H1 (cell line): ENCODE measurements at regions not wholly inside any gene's neighbourhood (a gene's known extent, or its start where the extent isn't known, plus 50 kb on each side); places are given as distances from the start of the nearest gene placed in this dataset.

Source experiments
- EP300 ChIP-seq, 2 experiments: IDR thresholded peaks; 1 replicate in 1 of 2; 2 replicates in 1 of 2; pipeline ENCODE4 v1.6.1; 2011 to 2012; ENCODE audit warnings: low read depth in 2 of 2, low read length in 2 of 2, mild to moderate bottlenecking in 2 of 2, borderline replicate concordance in 1 of 2, inconsistent platforms in 1 of 2, moderate library complexity in 1 of 2
- EZH2 ChIP-seq: fragments of 200-600 bp; sonication (generic); IDR thresholded peaks from 2 replicates; pipeline ENCODE4 v1.7.1; 2012; ENCODE audit warnings: low read depth, mild to moderate bottlenecking, moderate library complexity, low read length, inconsistent platforms; ENCODE audit not compliant: severe bottlenecking
- JUN ChIP-seq: IDR thresholded peaks from 2 replicates; pipeline ENCODE4 v1.6.1; 2011; ENCODE audit warnings: low read depth, mild to moderate bottlenecking, improper control_type of control experiment, low read length
- KDM1A ChIP-seq: fragments of 200-600, 300-600 bp; sonication (generic); IDR thresholded peaks from 2 replicates; pipeline ENCODE4 v1.7.1; 2016; ENCODE audit warnings: mild to moderate bottlenecking, low read length, borderline replicate concordance
- KDM5A ChIP-seq: fragments of 200-600 bp; IDR thresholded peaks from 2 replicates; pipeline ENCODE4 v1.7.1; 2012; ENCODE audit warnings: mild to moderate bottlenecking, low read length, inconsistent platforms, mixed read lengths
- POLR2AphosphoS5 ChIP-seq: IDR thresholded peaks from 2 replicates; pipeline ENCODE4 v1.6.1; 2011; ENCODE audit warnings: low read depth, low read length
- RAD21 ChIP-seq, 2 experiments: IDR thresholded peaks in 1 of 2; conservative IDR thresholded peaks in 1 of 2; 2 replicates each; pipeline ENCODE4 v1.6.1; 2011; ENCODE audit warnings: low read depth in 2 of 2, low read length in 2 of 2, improper control_type of control experiment in 1 of 2, inconsistent platforms in 1 of 2, mild to moderate bottlenecking in 1 of 2, moderate library complexity in 1 of 2
- RNF2 ChIP-seq: fragments of 200-900, 300-1000 bp; sonication (generic); IDR thresholded peaks from 2 replicates; pipeline ENCODE4 v1.7.1; 2016; ENCODE audit warnings: borderline replicate concordance, low read depth, mild to moderate bottlenecking, antibody characterized with exemption, low read length; ENCODE audit not compliant: poor library complexity, severe bottlenecking; ENCODE audit errors: missing control alignments
- USF2 ChIP-seq: IDR thresholded peaks from 2 replicates; pipeline ENCODE4 v1.6.1; 2011; ENCODE audit warnings: low read length, improper control_type of control experiment
- TF ChIP-seq, protein P1 (sequence below), 3 experiments: IDR thresholded peaks; 1 replicate in 2 of 3; 2 replicates in 1 of 3; pipeline versions ENCODE4 v1.5.1 to v1.6.1; 2011; ENCODE audit warnings: low read length in 3 of 3, mild to moderate bottlenecking in 3 of 3, inconsistent platforms in 2 of 3, low read depth in 1 of 3, moderate library complexity in 1 of 3; ENCODE audit not compliant: insufficient read depth in 1 of 3; ENCODE audit errors: control extremely low read depth in 1 of 3

DNA sequence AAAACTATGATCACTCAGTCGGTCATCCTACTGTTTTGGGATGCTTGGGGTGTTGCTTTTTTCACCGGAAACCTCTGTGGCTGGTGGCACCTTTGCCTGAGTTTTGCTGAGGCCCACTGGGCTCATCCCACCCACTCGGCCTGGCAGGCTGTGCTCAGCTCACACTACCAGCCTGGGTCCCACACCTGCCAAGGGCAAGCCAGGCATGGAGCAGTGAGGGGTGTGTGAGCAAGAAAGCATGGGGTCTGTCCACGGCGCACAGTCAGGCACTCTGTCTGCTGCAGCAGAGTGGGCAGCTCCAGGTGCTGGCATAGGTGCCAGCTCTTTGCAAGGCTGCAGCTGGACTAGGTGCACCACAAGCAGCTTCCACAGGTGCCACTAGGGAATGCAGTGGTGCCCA lies 91.7 kb downstream of the TBXT start:
- TF ChIP-seq USF2 (no peak), KDM1A (no peak), EZH2 (no peak), POLR2AphosphoS5 (no peak), KDM5A (no peak), RAD21 (IDR thresholded peaks at IDR 0.05 in 1 of 2, conservative IDR thresholded peaks at IDR 0.05 in 1 of 2; ENCODE audit: low read depth in 2 of 2, low read length in 2 of 2) (no peak), EP300 (IDR thresholded peaks at IDR 0.05; ENCODE audit: borderline replicate concordance in 1 of 2, low read depth in 2 of 2, low read length in 2 of 2) (no peak), RNF2 (no peak), JUN (no peak)
- TF ChIP-seq, protein P1, sequence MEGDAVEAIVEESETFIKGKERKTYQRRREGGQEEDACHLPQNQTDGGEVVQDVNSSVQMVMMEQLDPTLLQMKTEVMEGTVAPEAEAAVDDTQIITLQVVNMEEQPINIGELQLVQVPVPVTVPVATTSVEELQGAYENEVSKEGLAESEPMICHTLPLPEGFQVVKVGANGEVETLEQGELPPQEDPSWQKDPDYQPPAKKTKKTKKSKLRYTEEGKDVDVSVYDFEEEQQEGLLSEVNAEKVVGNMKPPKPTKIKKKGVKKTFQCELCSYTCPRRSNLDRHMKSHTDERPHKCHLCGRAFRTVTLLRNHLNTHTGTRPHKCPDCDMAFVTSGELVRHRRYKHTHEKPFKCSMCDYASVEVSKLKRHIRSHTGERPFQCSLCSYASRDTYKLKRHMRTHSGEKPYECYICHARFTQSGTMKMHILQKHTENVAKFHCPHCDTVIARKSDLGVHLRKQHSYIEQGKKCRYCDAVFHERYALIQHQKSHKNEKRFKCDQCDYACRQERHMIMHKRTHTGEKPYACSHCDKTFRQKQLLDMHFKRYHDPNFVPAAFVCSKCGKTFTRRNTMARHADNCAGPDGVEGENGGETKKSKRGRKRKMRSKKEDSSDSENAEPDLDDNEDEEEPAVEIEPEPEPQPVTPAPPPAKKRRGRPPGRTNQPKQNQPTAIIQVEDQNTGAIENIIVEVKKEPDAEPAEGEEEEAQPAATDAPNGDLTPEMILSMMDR (IDR thresholded peaks at IDR 0.05; ENCODE audit: control extremely low read depth in 1 of 3, insufficient read depth in 1 of 3, low read depth in 1 of 3, low read length in 3 of 3), result no peak
